Endothelial cell of umbilical vein (primary cell): ENCODE measurements at regions not wholly inside any gene's neighbourhood (a gene's known extent, or its start where the extent isn't known, plus 50 kb on each side); places are given as distances from the start of the nearest gene placed in this dataset.
A peak's percentile ranks its signal among the peaks of the same experiment; 100 is the strongest.

Experiments used
- MYC ChIP-seq: IDR thresholded peaks from one replicate; pipeline ENCODE4 v1.6.1; 2011; ENCODE audit warnings: mild to moderate bottlenecking, low read depth, low read length
- POLR2A ChIP-seq: IDR thresholded peaks from 2 replicates; pipeline ENCODE4 v1.6.1; 2012; ENCODE audit warnings: low read depth, mild to moderate bottlenecking, control low read depth, low read length
- POLR2AphosphoS5 ChIP-seq: IDR thresholded peaks from 2 replicates; pipeline ENCODE4 v1.6.1; 2012; ENCODE audit warnings: low read depth, mild to moderate bottlenecking, control low read depth, low read length, moderate library complexity; ENCODE audit not compliant: insufficient read depth
- TF ChIP-seq, protein P1 (sequence below), 2 donors: IDR thresholded peaks; 1 replicate in 1 of 2; 2 replicates in 1 of 2; pipeline ENCODE4 v1.5.1; 2011; ENCODE audit warnings: low read length in 2 of 2, mild to moderate bottlenecking in 2 of 2, moderate library complexity in 2 of 2, control low read depth in 1 of 2, inconsistent platforms in 1 of 2, low read depth in 1 of 2; ENCODE audit not compliant: insufficient read depth in 1 of 2; ENCODE audit errors: extremely low read depth in 1 of 2

DNA sequence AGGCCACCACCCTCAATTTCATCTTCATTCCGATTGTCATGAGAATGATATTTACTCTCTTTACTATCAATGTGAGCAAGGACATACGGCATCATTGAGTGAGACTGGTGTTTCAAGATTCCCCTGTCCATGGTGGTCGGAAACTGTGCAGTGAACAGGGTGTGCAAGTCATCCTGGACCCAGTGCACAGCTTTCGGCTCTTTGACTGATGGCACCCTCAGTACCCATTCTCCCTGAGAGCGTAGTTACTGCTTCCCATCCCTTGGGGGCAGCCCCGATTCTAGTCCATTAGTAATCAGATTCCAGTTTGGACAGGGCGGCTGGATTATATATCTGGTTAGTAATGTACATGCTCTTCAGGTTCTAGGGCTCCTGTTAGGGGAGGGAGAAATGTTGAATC, 61.7 kb upstream of the SUB1 start:
- TF ChIP-seq MYC: no peak
- TF ChIP-seq, protein P1, sequence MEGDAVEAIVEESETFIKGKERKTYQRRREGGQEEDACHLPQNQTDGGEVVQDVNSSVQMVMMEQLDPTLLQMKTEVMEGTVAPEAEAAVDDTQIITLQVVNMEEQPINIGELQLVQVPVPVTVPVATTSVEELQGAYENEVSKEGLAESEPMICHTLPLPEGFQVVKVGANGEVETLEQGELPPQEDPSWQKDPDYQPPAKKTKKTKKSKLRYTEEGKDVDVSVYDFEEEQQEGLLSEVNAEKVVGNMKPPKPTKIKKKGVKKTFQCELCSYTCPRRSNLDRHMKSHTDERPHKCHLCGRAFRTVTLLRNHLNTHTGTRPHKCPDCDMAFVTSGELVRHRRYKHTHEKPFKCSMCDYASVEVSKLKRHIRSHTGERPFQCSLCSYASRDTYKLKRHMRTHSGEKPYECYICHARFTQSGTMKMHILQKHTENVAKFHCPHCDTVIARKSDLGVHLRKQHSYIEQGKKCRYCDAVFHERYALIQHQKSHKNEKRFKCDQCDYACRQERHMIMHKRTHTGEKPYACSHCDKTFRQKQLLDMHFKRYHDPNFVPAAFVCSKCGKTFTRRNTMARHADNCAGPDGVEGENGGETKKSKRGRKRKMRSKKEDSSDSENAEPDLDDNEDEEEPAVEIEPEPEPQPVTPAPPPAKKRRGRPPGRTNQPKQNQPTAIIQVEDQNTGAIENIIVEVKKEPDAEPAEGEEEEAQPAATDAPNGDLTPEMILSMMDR (IDR thresholded peaks at IDR 0.05; ENCODE audit: extremely low read depth in 1 of 2, insufficient read depth in 1 of 2, low read depth in 1 of 2, low read length in 2 of 2): peak; percentile 5 to 10
- TF ChIP-seq POLR2AphosphoS5: no peak
- TF ChIP-seq POLR2A: no peak
